Activated CD4-positive, alpha-beta T cell treated with anti-CD3 and anti-CD28 coated beads, Interleukin-2, amount 50 U/mL, for 48 hours (primary cell): ENCODE measurements at regions not wholly inside any gene's neighbourhood (a gene's known extent, or its start where the extent isn't known, plus 50 kb on each side); places are given as distances from the start of the nearest gene placed in this dataset.

Experiments used
- DNase-seq, 2 experiments: peaks; one replicate each; pipeline ENCODE4 v3.0.0-alpha.2; 2020

GRCh38 chr10:36277459-36277858 lies 635.4 kb upstream of the FZD8 start:
- no peak for DNase-seq

- DNase-seq, result no peak
Observed at GRCh38 chr10:36271627-36272340, 629.7 kb upstream of the FZD8 start.

- no peak for DNase-seq
Observed at GRCh38 chr10:36269222-36269621, 627.1 kb upstream of the FZD8 start.

GRCh38 chr10:36266923-36267322 lies 624.8 kb upstream of the FZD8 start:
- no peak for DNase-seq

- DNase-seq, result no peak
Observed at GRCh38 chr10:36265741-36266140, 623.6 kb upstream of the FZD8 start.

- DNase-seq, result no peak
Observed at GRCh38 chr10:36263871-36264270, 621.8 kb upstream of the FZD8 start.

- no peak for DNase-seq
Observed at GRCh38 chr10:36256948-36257356, 614.9 kb upstream of the FZD8 start.

- no peak for DNase-seq
Observed at GRCh38 chr10:36256166-36256565, 614.1 kb upstream of the FZD8 start.

- no peak for DNase-seq
Observed at GRCh38 chr10:36254199-36254598, 612.1 kb upstream of the FZD8 start.

GRCh38 chr10:36253731-36254130 lies 611.6 kb upstream of the FZD8 start:
- no peak for DNase-seq

- no peak for DNase-seq
Observed at GRCh38 chr10:36251068-36251467, 609.0 kb upstream of the FZD8 start.

GRCh38 chr10:36248304-36248981 lies 606.3 kb upstream of the FZD8 start:
- DNase-seq, result no peak

- DNase-seq, result no peak
Observed at GRCh38 chr10:36247478-36247877, 605.4 kb upstream of the FZD8 start.

GRCh38 chr10:36236931-36237330 lies 594.8 kb upstream of the FZD8 start:
- no peak for DNase-seq

GRCh38 chr10:36236341-36236740 lies 594.2 kb upstream of the FZD8 start:
- no peak for DNase-seq

GRCh38 chr10:36232935-36233334 lies 590.8 kb upstream of the FZD8 start:
- DNase-seq, result no peak

- no peak for DNase-seq
Observed at GRCh38 chr10:36224431-36224985, 582.4 kb upstream of the FZD8 start.

GRCh38 chr10:36221101-36221500 lies 579.0 kb upstream of the FZD8 start:
- DNase-seq, result no peak

GRCh38 chr10:36220151-36220550 lies 578.1 kb upstream of the FZD8 start:
- no peak for DNase-seq

- no peak for DNase-seq
Observed at GRCh38 chr10:36211856-36212255, 569.8 kb upstream of the FZD8 start.

GRCh38 chr10:36209480-36209879 lies 567.4 kb upstream of the FZD8 start:
- no peak for DNase-seq

GRCh38 chr10:36202881-36203280 lies 560.8 kb upstream of the FZD8 start:
- DNase-seq, result no peak

- no peak for DNase-seq
Observed at GRCh38 chr10:36200577-36200976, 558.5 kb upstream of the FZD8 start.

GRCh38 chr10:36198322-36198721 lies 556.2 kb upstream of the FZD8 start:
- no peak for DNase-seq
